H9 (cell line): ENCODE measurements at regions not wholly inside any gene's neighbourhood (a gene's known extent, or its start where the extent isn't known, plus 50 kb on each side); places are given as distances from the start of the nearest gene placed in this dataset.

Experiments
- DNase-seq: peaks from one replicate; pipeline ENCODE4 v3.0.0-alpha.2; 2017
- H2AFZ ChIP-seq: one replicate; pipeline ENCODE4 v1.6.1; 2013; ENCODE audit warnings: mild to moderate bottlenecking, low read length, control low read depth, moderate library complexity
- H2AK5ac ChIP-seq: 2 replicates; pipeline ENCODE4 v1.6.1; 2013; ENCODE audit warnings: low read length, control low read depth, mixed read lengths; ENCODE audit not compliant: insufficient read length
- H2BK120ac ChIP-seq: one replicate; pipeline ENCODE4 v1.6.1; 2013; ENCODE audit warnings: low read depth, mild to moderate bottlenecking, low read length, control low read depth, inconsistent platforms; ENCODE audit not compliant: poor library complexity, severe bottlenecking
- H2BK12ac ChIP-seq: 2 replicates; pipeline ENCODE4 v1.6.1; 2013; ENCODE audit warnings: low read length, control low read depth, mixed read lengths, low read depth; ENCODE audit not compliant: insufficient read length
- H2BK15ac ChIP-seq: 2 replicates; pipeline ENCODE4 v1.6.1; 2013; ENCODE audit warnings: low read depth, low read length, control low read depth
- H2BK20ac ChIP-seq: one replicate; pipeline ENCODE4 v1.6.1; 2013; ENCODE audit warnings: low read depth, mild to moderate bottlenecking, low read length, control low read depth, inconsistent platforms; ENCODE audit not compliant: poor library complexity, severe bottlenecking
- H2BK5ac ChIP-seq: 2 replicates; pipeline ENCODE4 v1.6.1; 2013; ENCODE audit warnings: low read length, control low read depth, mixed read lengths; ENCODE audit not compliant: insufficient read length
- H3K14ac ChIP-seq: 2 replicates; pipeline ENCODE4 v1.6.1; 2013; ENCODE audit warnings: low read length, control low read depth; ENCODE audit not compliant: insufficient read depth
- H3K18ac ChIP-seq: 2 replicates; pipeline ENCODE4 v1.6.1; 2013; ENCODE audit warnings: low read depth, mild to moderate bottlenecking, mixed read lengths, low read length, control low read depth; ENCODE audit not compliant: insufficient read length
- H3K23ac ChIP-seq: 2 replicates; pipeline ENCODE4 v1.6.1; 2013; ENCODE audit warnings: low read length, control low read depth, mixed read lengths, low read depth; ENCODE audit not compliant: insufficient read length
- H3K23me2 ChIP-seq: 2 replicates; pipeline ENCODE4 v1.6.1; 2013; ENCODE audit warnings: low read depth, mild to moderate bottlenecking, mixed read lengths, low read length, control low read depth; ENCODE audit not compliant: insufficient read length, poor library complexity, severe bottlenecking
- H3K27ac ChIP-seq: 2 replicates; pipeline ENCODE4 v1.5.1; 2013; ENCODE audit warnings: low read length, control low read depth, mixed read lengths, low read depth; ENCODE audit not compliant: insufficient read length
- H3K27me3 ChIP-seq: 2 replicates; pipeline ENCODE4 v1.6.1; 2013; ENCODE audit warnings: low read length, control low read depth, inconsistent platforms; ENCODE audit not compliant: insufficient read depth
- H3K4ac ChIP-seq: 2 replicates; pipeline ENCODE4 v1.6.1; 2013; ENCODE audit warnings: low read depth, mild to moderate bottlenecking, control low read depth, inconsistent platforms, low read length, moderate library complexity
- H3K4me1 ChIP-seq: 2 replicates; pipeline ENCODE4 v1.6.1; 2013; ENCODE audit warnings: low read length, control low read depth, inconsistent platforms; ENCODE audit not compliant: insufficient read depth
- H3K4me2 ChIP-seq: 2 replicates; pipeline ENCODE4 v1.6.1; 2013; ENCODE audit warnings: low read length, control low read depth, mixed read lengths; ENCODE audit not compliant: insufficient read length, insufficient read depth
- H3K56ac ChIP-seq: 2 replicates; pipeline ENCODE4 v1.6.1; 2013; ENCODE audit warnings: low read depth, mild to moderate bottlenecking, mixed read lengths, low read length, control low read depth; ENCODE audit not compliant: insufficient read length
- H3K79me1 ChIP-seq: 2 replicates; pipeline ENCODE4 v1.6.1; 2013; ENCODE audit warnings: low read depth, mild to moderate bottlenecking, moderate library complexity, low read length, control low read depth, inconsistent platforms; ENCODE audit not compliant: insufficient read depth, poor library complexity, severe bottlenecking
- H3K79me2 ChIP-seq: 2 replicates; pipeline ENCODE4 v1.6.1; 2013; ENCODE audit warnings: low read length, control low read depth, inconsistent platforms; ENCODE audit not compliant: insufficient read depth
- H3K9ac ChIP-seq: 2 replicates; pipeline ENCODE4 v1.6.1; 2013; ENCODE audit warnings: low read length, control low read depth, mixed read lengths; ENCODE audit not compliant: insufficient read length; ENCODE audit errors: extremely low read depth
- H3K9me3 ChIP-seq: one replicate; pipeline ENCODE4 v1.6.1; 2013; ENCODE audit warnings: low read depth, low read length, inconsistent platforms; ENCODE audit not compliant: control insufficient read depth
- H3T11ph ChIP-seq: one replicate; pipeline ENCODE4 v1.6.1; 2013; ENCODE audit warnings: mild to moderate bottlenecking, low read length, control low read depth, inconsistent platforms
- H4K20me1 ChIP-seq: one replicate; pipeline ENCODE4 v1.6.1; 2013; ENCODE audit not compliant: control insufficient read depth, insufficient read length, insufficient read depth
- H4K5ac ChIP-seq: 2 replicates; pipeline ENCODE4 v1.6.1; 2013; ENCODE audit warnings: low read depth, mild to moderate bottlenecking, mixed read lengths, low read length, control low read depth; ENCODE audit not compliant: insufficient read length
- H4K8ac ChIP-seq: replicated peaks from 2 replicates; pipeline ENCODE4 v1.6.1; 2013; ENCODE audit warnings: low read length, control low read depth, mixed read lengths, low read depth; ENCODE audit not compliant: insufficient read length
- H4K91ac ChIP-seq: 2 replicates; pipeline ENCODE4 v1.6.1; 2013; ENCODE audit warnings: low read depth, mild to moderate bottlenecking, moderate library complexity, mixed read lengths, low read length, control low read depth; ENCODE audit not compliant: insufficient read length
- H3K27ac Mint-ChIP-seq, 3 experiments: 2 replicates in 2 of 3; 3 replicates in 1 of 3; pipeline ENCODE4 v1.8.0; 2020 to 2021; ENCODE audit warnings: mixed read lengths in 3 of 3, mild to moderate bottlenecking in 1 of 3, moderate library complexity in 1 of 3
- H3K27me3 Mint-ChIP-seq: 2 replicates; pipeline ENCODE4 v1.8.0; 2021; ENCODE audit warnings: low read depth, mild to moderate bottlenecking, moderate library complexity, mixed read lengths
- H3K36me3 Mint-ChIP-seq, 3 experiments: 2 replicates in 2 of 3; 3 replicates in 1 of 3; pipeline ENCODE4 v1.8.0; 2020 to 2021; ENCODE audit warnings: low read depth in 3 of 3, mixed read lengths in 3 of 3; ENCODE audit not compliant: insufficient read depth in 1 of 3
- H3K4me1 Mint-ChIP-seq, 2 experiments: 2 replicates each; pipeline ENCODE4 v1.8.0; 2020; ENCODE audit warnings: mixed read lengths in 2 of 2
- H3K4me3 Mint-ChIP-seq, 2 experiments: 2 replicates in 1 of 2; 3 replicates in 1 of 2; pipeline ENCODE4 v1.8.0; 2020 to 2021; ENCODE audit warnings: mild to moderate bottlenecking in 2 of 2, mixed read lengths in 2 of 2, moderate library complexity in 1 of 2
- H3K9me3 Mint-ChIP-seq, 2 experiments: 2 replicates in 1 of 2; 3 replicates in 1 of 2; pipeline ENCODE4 v1.8.0; 2020; ENCODE audit warnings: mild to moderate bottlenecking in 2 of 2, mixed read lengths in 2 of 2, moderate library complexity in 1 of 2
- CTCF ChIP-seq: fragments of 200-600 bp; sonication (generic); conservative IDR thresholded peaks from 3 replicates; pipeline ENCODE4 v1.8.0; 2021; ENCODE audit warnings: antibody characterized with exemption, mild to moderate bottlenecking
- WGBS: extraction: QIAGEN DNeasy Blood & Tissue Kit; methylation state at CpG from one replicate; pipeline ENCODE4 v1.1.7; 2013; ENCODE audit warnings: missing lambda C conversion rate, low lambda C conversion rate, mixed read lengths; ENCODE audit not compliant: insufficient read length; ENCODE audit errors: extremely low coverage; 5-methylcytosine and 5-hydroxymethylcytosine counted together

- Histone ChIP-seq H2BK15ac (no peak overlapping the region), H3T11ph (no peak overlapping the region), H3K4me1 (peaks cover 7% of the 10 kb centered on the region; the same call in 1 of the 2 replicates), H3K27me3 (no peaks in the 10 kb centered on the region), H3K18ac (no peak overlapping the region), H2BK120ac (no peak overlapping the region), H3K9me3 (no peaks in the 10 kb centered on the region), H2BK5ac (no peak overlapping the region), H3K23me2 (no peaks in the 10 kb centered on the region), H2BK20ac (no peak overlapping the region), H3K79me2 (no peaks in the 10 kb centered on the region), H4K5ac (no peak overlapping the region), H2BK12ac (no peak overlapping the region), H3K4me2 (no peak overlapping the region), H3K4ac (no peak overlapping the region), H3K27ac (no peak overlapping the region), H4K91ac (no peak overlapping the region), H2AK5ac (no peak overlapping the region), H3K56ac (no peak overlapping the region), H3K14ac (no peak overlapping the region), H4K8ac (no peak overlapping the region), H2AFZ (no peak overlapping the region), H3K9ac (no peak overlapping the region), H4K20me1 (no peaks in the 10 kb centered on the region), H3K79me1 (no peaks in the 10 kb centered on the region), H3K23ac (no peak overlapping the region)
- Mint-ChIP-seq H3K36me3 (0 out of 7 replicates have a peak, but pooled peaks cover 0 to under 1% (median 0%) of the 10 kb centered on the region in 3 experiments), H3K9me3 (no peaks in the 10 kb centered on the region; a peak in 2 of 5 replicates), H3K27ac (no peak overlapping the region; a peak in 1 of 7 replicates), H3K4me3 (no peak overlapping the region), H3K4me1 (peaks cover 4 to 10% of the 10 kb centered on the region in 2 experiments), H3K27me3 (peaks cover 1% of the 10 kb centered on the region)
- no peak for DNase-seq
- TF ChIP-seq CTCF, result no peak
- no CpG with 5 or more reads among the region's 2 CpGs for WGBS
Measured at GRCh38 chr3:132232231-132232792, 84.9 kb upstream of the ACP3 start.
